Pancreas (tissue), 10 donors: ENCODE measurements at regions not wholly inside any gene's neighbourhood (a gene's known extent, or its start where the extent isn't known, plus 50 kb on each side); places are given as distances from the start of the nearest gene placed in this dataset.

ENCODE experiments used
- ATAC-seq, 4 donors: fragments of 200-7000 bp; cut with Tn5 transposase; one replicate each; pipeline versions ENCODE4 v1.8.0 to v1.9.1; 2020; ENCODE audit warnings: mild to moderate bottlenecking in 4 of 4, moderate library complexity in 4 of 4
- DNase-seq, 6 donors: peaks; one replicate each; pipeline ENCODE4 v3.0.0-alpha.2; 2020
- FAIRE-seq: peaks from 2 replicates; lab custom pipeline; 2012; peaks lifted over from hg19 to GRCh38; lab: Jason Lieb, UNC
- H3K27ac ChIP-seq, 4 donors: fragments of 200-600 bp; sonication (generic); 1 replicate in 3 of 4; 2 replicates in 1 of 4; pipeline versions ENCODE4 v1.5.0 to v1.8.0; 2020
- H3K27me3 ChIP-seq, 4 donors: fragments of 200-600 bp; one replicate each; pipeline ENCODE4 v1.8.0; 2021
- H3K36me3 ChIP-seq, 3 donors: fragments of 200-600 bp; sonication (generic) in 1 of 3; one replicate each; pipeline versions ENCODE4 v1.5.0 to v1.8.0; 2020 to 2021
- H3K4me1 ChIP-seq, 3 donors: fragments of 200-600 bp; one replicate each; pipeline ENCODE4 v1.8.0; 2021
- H3K4me3 ChIP-seq, 4 donors: fragments of 200-600 bp; sonication (generic) in 2 of 4; one replicate each; pipeline versions ENCODE4 v1.5.0 to v1.8.0; 2020 to 2021
- H3K9me3 ChIP-seq, 4 donors: fragments of 200-600 bp; one replicate each; pipeline ENCODE4 v1.8.0; 2021
- CTCF ChIP-seq, 4 donors: fragments of 200-600 bp; sonication (generic) in 3 of 4; IDR thresholded peaks; one replicate each; pipeline versions ENCODE4 v1.5.0 to v1.8.0; 2021; ENCODE audit warnings: antibody characterized with exemption in 4 of 4
- WGBS, 2 donors: extraction: QIAGEN DNeasy Blood & Tissue Kit; methylation state at CpG; one replicate each; pipeline ENCODE4 v1.1.7; 2013; 5-methylcytosine and 5-hydroxymethylcytosine counted together
- intact Hi-C, 3 donors: fragments of 100-400 bp; cut with DNase I; formaldehyde crosslinking; loops; one replicate each; pipeline versions ENCODE4 v1.11.1 to v1.14.2; 2022
- donor health status: healthy with polysubstance abuse.
- donor health status: DM: no; HTN: no; CAD: no; lungs with moderate emphysema.
- donor health status: DM: no; HTN: no; CAD: no.
- donor health status: control.
- donor health status: control.
- donor health status: Bipolar disorder and iron deficiency.
- donor health status: DM: yes; HTN: yes; CAD: no.
- donor health status: DM: no; HTN: no; CAD: no.
- donor health status: DM: no; HTN: no; CAD: no.
- donor health status: DM: yes; HTN: yes; CAD: no.

GRCh38 chr16:52690468-52690867 lies 143.5 kb upstream of the TOX3 start:
- H3K4me3 ChIP-seq, result no peak overlapping the region
- no peak overlapping the region for H3K27ac ChIP-seq
- FAIRE-seq, result no peak
- peaks cover 0 to 7% (median 0%) of the 10 kb centered on the region in 4 donors for H3K9me3 ChIP-seq
- no peaks in the 10 kb centered on the region for H3K27me3 ChIP-seq
- 88% methylated on average over 1 of the region's 1 CpG for WGBS, 2 donors
- no peaks in the 10 kb centered on the region for H3K4me1 ChIP-seq
- no peaks in the 10 kb centered on the region for H3K36me3 ChIP-seq
- intact Hi-C loops, result no loop called here
- no peak for DNase-seq
- TF ChIP-seq CTCF (IDR thresholded peaks at IDR 0.05), result no peak
- ATAC-seq, result no peak

GRCh38 chr16:52680993-52681392 lies 134.1 kb upstream of the TOX3 start:
- 87 to 100% methylated on average over 1 of the region's 1 CpG for WGBS, 2 donors
- no peaks in the 10 kb centered on the region for H3K9me3 ChIP-seq
- H3K27ac ChIP-seq, result no peak overlapping the region
- no peak overlapping the region for H3K4me3 ChIP-seq
- no peaks in the 10 kb centered on the region for H3K27me3 ChIP-seq
- no peak for FAIRE-seq
- no peaks in the 10 kb centered on the region for H3K36me3 ChIP-seq
- H3K4me1 ChIP-seq, result no peaks in the 10 kb centered on the region
- no peak for ATAC-seq
- intact Hi-C loops, result no loop called here
- no peak for DNase-seq
- no peak for TF ChIP-seq CTCF (IDR thresholded peaks at IDR 0.05)

GRCh38 chr16:52677501-52677900 lies 130.6 kb upstream of the TOX3 start:
- FAIRE-seq (no peak), ATAC-seq (no peak), DNase-seq (no peak)
- intact Hi-C loops, result no loop called here
- TF ChIP-seq CTCF (IDR thresholded peaks at IDR 0.05), result no peak
- Histone ChIP-seq H3K36me3 (no peaks in the 10 kb centered on the region), H3K4me1 (no peaks in the 10 kb centered on the region), H3K27ac (no peak overlapping the region), H3K4me3 (no peak overlapping the region), H3K9me3 (no peaks in the 10 kb centered on the region), H3K27me3 (no peaks in the 10 kb centered on the region)
- 31 to 41% methylated on average over 2 of the region's 2 CpGs for WGBS, 2 donors

GRCh38 chr16:52676959-52677358 lies 130.0 kb upstream of the TOX3 start:
- TF ChIP-seq CTCF (IDR thresholded peaks at IDR 0.05), result no peak
- intact Hi-C loops, result no loop called here
- no peak overlapping the region for H3K4me3 ChIP-seq
- H3K4me1 ChIP-seq, result no peaks in the 10 kb centered on the region
- no peaks in the 10 kb centered on the region for H3K27me3 ChIP-seq
- ATAC-seq (no peak), DNase-seq (no peak), FAIRE-seq (no peak)
- no peak overlapping the region for H3K27ac ChIP-seq
- no peaks in the 10 kb centered on the region for H3K36me3 ChIP-seq
- H3K9me3 ChIP-seq, result no peaks in the 10 kb centered on the region

- no peak for ATAC-seq
- WGBS, 2 donors, result 76 to 81% methylated on average over 1 of the region's 1 CpG
- Histone ChIP-seq H3K4me3 (no peak overlapping the region), H3K36me3 (no peaks in the 10 kb centered on the region), H3K27me3 (no peaks in the 10 kb centered on the region), H3K27ac (no peak overlapping the region), H3K4me1 (no peaks in the 10 kb centered on the region), H3K9me3 (no peaks in the 10 kb centered on the region)
- no peak for TF ChIP-seq CTCF (IDR thresholded peaks at IDR 0.05)
- intact Hi-C loops, result no loop called here
- FAIRE-seq, result peak; percentile 23
- no peak for DNase-seq
These were observed 124.6 kb upstream of the TOX3 start for GRCh38 chr16:52671590-52671989.
